Skin epidermis (tissue), 12 donors: ENCODE measurements at regions not wholly inside any gene's neighbourhood (a gene's known extent, or its start where the extent isn't known, plus 50 kb on each side); places are given as distances from the start of the nearest gene placed in this dataset.

Experiments
- H3K27ac ChIP-seq, 21 experiments: fragments of 200-600 bp; sonication (generic) in 11 of 21; one replicate each; pipeline ENCODE4 v1.5.0; 2020; ENCODE audit warnings: mild to moderate bottlenecking in 3 of 21, inconsistent platforms in 2 of 21, moderate library complexity in 2 of 21
- H3K4me3 ChIP-seq, 7 experiments: fragments of 200-600 bp; sonication (generic) in 2 of 7; one replicate each; pipeline ENCODE4 v1.5.0; 2020; ENCODE audit warnings: inconsistent platforms in 2 of 7, mild to moderate bottlenecking in 2 of 7, moderate library complexity in 1 of 7

DNA sequence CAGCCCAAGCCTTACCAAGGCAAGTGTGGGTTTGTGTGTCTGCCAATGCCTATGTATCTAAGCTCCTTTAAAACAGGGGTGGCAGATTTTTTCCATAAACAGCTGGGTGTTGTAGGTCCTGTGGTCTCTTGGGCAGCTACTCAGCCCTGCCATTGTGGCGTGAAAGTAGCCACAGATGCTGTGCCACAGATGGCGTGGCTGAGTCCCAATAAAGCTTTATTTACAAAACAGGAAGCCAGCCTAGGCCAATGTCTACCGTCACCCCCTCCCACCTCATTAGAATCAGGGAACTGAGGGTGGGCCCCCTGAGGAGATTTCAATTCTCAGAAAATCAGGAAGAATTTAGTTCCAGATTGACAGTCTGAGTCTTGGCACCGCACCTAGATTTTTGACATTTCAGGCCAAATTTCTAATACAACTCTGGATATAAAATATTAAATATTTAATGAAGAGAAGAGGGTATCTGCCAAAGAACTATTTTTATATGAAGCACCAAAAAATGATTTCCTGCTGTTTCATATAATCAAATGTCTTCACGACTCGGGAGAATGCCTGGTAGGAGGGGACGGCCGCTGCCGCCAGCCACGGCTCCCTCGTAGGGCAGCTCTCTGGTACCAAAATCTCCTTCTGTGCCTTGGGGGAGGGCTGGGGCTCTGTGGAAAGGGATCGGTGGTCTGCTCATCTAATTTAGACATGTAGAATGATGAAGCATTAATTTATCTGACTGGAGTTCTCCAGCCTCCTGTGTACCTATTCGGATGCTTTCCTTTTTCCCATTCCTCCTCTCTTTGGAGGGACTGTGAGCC lies 420.9 kb downstream of the IRX2 start:
- H3K4me3 ChIP-seq, result no peak overlapping the region
- H3K27ac ChIP-seq, result no peak overlapping the region

DNA sequence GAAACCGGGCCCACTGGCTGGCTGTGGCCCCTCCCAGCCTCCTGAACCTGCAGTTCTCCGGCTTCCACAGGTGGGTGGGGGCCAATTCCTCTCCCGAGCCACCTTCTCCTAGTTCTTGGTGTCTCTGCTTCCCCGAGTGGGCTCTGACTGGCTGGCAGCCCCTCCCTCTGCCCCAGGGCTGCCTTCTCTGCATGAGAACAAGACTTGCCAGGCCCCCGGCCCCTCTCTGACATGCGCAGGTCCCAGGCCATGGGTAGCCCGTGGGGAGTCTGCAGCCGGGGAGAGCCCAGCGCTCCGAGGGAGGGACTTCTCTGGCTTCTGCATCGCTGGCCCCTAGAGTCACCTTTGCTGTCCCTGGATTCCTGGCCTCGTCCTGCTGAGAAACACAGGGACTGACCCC lies 421.7 kb downstream of the IRX2 start:
- no peak overlapping the region for H3K4me3 ChIP-seq
- H3K27ac ChIP-seq, result no peak overlapping the region

GRCh38 chr5:2326601-2327000 lies 424.9 kb downstream of the IRX2 start:
- H3K27ac ChIP-seq, result no peak overlapping the region
- no peak overlapping the region for H3K4me3 ChIP-seq

GRCh38 chr5:2324788-2325187 lies 426.7 kb downstream of the IRX2 start:
- Histone ChIP-seq H3K27ac (no peak overlapping the region), H3K4me3 (no peak overlapping the region)

DNA sequence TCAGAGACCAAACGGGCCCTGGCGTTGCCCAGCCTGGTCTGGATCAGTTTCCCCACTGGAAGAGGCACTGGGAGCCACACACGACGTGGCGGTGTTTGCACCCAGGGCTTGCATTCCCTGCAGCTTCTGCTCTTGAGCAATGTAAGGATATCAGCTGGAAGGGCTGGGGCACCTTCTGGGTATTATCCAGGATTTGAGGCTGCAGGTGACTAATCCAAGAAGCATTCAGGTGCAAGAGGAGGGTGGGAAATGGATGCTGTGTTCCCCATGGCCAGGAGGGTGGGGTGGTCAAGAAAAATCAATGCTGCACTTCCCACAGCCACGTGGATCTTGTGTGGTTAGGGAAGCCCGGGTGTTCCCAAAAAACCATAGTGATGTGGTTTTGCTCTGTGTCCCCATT lies 430.9 kb downstream of the IRX2 start:
- no peak overlapping the region for H3K4me3 ChIP-seq
- H3K27ac ChIP-seq, result no peak overlapping the region

DNA sequence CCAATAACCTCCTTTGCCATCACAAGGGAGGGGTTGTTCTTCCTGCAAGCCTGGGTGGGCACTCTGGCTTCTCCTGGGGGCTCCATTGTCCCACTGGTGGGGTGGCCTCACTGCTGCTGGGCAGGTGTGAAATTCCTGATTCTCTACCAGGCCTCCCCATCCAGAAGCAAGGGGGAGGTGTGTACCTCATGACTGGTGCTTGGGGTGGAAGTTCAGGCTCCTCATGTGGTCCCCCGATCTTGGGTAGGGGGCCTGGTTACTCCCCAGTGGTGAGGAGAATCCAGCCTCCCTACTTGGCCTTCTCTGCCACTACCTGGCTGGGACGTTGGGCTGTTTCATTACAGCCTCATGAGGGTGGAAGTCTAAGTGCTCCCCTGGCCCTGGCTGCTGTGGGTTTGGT lies 433.9 kb downstream of the IRX2 start:
- no peak overlapping the region for H3K27ac ChIP-seq
- H3K4me3 ChIP-seq, result no peak overlapping the region

GRCh38 chr5:2311851-2312250 lies 429.1 kb upstream of the IRX4 start:
- Histone ChIP-seq H3K27ac (no peak overlapping the region), H3K4me3 (no peak overlapping the region)

GRCh38 chr5:2310946-2311345 lies 428.2 kb upstream of the IRX4 start:
- no peak overlapping the region for H3K4me3 ChIP-seq
- no peak overlapping the region for H3K27ac ChIP-seq

DNA sequence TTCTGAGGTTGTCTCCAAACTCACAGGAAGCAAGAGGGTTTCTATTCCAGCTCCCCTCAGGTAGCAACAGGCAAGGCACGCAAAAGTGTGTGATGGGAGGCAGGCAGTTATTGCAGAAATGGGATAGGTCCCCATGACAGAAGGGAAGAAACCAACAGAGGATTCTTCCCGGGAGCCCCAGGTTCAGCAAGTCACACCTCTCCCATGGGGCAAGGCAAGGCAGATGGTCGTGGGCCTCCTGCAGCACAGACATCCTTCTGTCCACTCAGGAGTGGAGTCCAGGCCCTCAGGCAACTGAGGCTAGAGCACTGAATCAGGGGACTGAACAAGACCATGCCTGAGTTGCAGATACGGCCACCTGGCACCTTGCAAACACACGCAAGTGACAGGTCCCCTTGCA lies 424.9 kb upstream of the IRX4 start:
- no peak overlapping the region for H3K4me3 ChIP-seq

GRCh38 chr5:2306711-2307110 lies 424.0 kb upstream of the IRX4 start:
- Histone ChIP-seq H3K4me3 (no peak overlapping the region), H3K27ac (no peak overlapping the region)

More for the DNA sequence above, 424.9 kb upstream of the IRX4 start:
- no peak overlapping the region for H3K27ac ChIP-seq

- Histone ChIP-seq H3K27ac (no peak overlapping the region), H3K4me3 (no peak overlapping the region)
Measured at GRCh38 chr5:2303431-2304100, 420.8 kb upstream of the IRX4 start.

DNA sequence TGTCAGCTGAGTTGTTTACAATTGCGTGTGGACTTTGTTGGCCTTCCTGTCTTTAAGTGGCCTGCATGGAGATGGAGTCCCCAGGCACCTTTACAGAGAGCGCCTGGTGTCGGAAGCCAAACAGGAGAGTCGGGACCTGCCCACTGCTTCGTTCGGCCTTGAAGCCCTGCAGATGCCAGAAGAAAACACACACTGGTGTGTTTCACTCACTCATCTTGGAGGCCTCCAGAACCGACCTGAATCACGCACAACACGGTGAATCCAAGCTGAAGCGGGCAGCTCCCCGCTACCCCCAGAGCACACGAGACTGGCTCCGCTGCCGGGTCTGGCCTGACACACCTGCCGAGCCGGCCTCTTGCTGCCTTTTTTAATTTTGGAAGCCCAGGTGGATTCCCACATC lies 419.4 kb upstream of the IRX4 start:
- no peak overlapping the region for H3K27ac ChIP-seq
- no peak overlapping the region for H3K4me3 ChIP-seq

DNA sequence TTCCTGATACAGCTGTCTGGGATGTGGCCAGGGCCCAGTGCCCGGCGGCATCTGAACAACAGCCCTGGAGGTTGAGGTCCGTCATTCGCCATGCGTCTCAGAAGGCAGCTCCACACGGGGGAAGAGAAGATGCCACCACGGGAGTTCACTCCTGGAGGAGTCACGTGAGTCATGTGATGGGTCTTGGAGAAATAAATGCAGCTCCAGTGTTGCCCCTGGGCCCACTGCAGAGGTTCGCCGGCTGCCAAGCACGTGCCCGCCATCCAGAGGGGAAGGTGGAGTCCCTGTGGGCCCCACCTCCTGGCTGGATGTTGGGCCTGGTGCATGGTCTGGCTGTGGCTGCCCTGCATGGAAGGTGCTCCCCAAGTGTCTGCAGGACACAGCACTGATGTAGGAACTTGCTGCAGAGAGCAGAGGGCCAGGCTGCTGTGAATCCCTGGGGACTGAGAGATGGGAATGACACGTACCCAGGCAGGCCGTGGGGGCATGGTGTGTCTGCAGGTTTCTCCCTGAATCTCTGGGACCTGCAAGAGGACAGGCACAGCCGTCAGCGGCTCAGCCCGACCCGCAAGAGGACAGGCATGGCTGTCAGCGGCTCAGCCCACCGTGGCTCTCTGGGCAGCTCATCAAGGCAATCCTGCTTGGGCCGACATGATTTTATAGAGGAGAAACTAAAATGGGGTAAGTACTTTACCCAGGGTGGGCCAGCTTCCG lies 418.3 kb upstream of the IRX4 start:
- Histone ChIP-seq H3K4me3 (no peak overlapping the region), H3K27ac (no peak overlapping the region)

- Histone ChIP-seq H3K4me3 (no peak overlapping the region), H3K27ac (no peak overlapping the region)
Measured at GRCh38 chr5:2300421-2300820, 417.7 kb upstream of the IRX4 start.

DNA sequence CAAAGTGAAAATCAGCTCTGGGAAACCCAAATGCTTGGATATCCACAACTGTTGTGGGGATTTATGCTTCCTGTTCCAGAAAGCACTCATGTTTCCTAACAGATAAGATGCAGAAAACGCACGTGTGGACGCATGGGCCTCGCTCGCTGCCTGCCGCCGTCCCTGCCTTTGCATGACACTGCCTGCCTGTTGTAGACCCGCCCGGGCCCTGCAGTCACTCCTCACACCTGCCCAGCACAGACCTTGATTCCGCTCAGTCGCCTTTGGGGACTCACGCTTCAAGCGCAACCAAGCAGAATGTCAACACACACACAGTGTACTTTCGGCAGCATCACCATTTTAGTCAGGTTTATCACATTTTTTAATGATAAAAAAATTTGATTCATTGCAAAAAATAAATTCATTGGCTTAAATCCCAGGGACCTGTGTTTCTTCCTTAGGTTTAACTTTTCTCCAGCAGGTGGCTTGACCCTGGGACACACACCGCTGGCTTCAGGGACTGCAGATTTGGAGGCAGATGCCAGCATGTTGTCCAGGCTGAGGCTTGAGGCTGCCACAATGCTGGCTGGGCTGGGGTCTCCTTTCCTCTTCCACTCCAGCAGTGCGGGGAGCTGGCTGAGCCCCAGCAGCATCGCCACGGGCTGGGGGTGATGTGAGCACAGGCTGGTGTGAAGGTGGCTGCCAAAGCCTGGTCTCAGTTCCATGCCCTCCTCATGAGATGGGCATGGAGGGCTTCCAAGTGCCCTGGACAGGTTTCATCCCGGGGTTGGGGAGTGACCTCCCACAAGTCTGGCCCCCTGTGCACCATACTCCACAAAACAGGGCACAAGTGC lies 416.9 kb upstream of the IRX4 start:
- no peak overlapping the region for H3K27ac ChIP-seq

GRCh38 chr5:2298781-2299180 lies 416.1 kb upstream of the IRX4 start:
- no peak overlapping the region for H3K4me3 ChIP-seq
- H3K27ac ChIP-seq, result no peak overlapping the region

More for the DNA sequence above, 416.9 kb upstream of the IRX4 start:
- no peak overlapping the region for H3K4me3 ChIP-seq

GRCh38 chr5:2297991-2298390 lies 415.3 kb upstream of the IRX4 start:
- H3K27ac ChIP-seq, result no peak overlapping the region
- no peak overlapping the region for H3K4me3 ChIP-seq

GRCh38 chr5:2295476-2295875 lies 412.8 kb upstream of the IRX4 start:
- no peak overlapping the region for H3K27ac ChIP-seq

DNA sequence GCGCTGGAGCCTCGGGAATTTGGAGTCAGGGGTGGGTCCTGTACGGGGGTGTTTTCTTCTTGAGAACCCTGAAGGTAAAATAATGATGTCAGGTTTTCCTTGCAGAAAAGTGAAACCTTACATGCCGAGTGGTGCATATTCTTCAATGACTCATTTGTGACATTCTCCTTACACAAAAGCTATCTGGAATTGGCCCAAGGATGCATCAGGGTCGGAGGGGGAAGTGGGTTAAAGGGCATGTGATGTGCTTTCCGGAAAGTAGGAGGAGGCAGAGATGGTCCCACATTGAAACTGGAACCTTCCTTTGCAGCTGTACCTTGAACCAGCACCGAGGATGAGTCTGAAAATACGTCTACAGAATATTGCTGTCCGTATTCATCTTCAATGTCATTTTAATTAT lies 411.2 kb upstream of the IRX4 start:
- no peak overlapping the region for H3K27ac ChIP-seq
- no peak overlapping the region for H3K4me3 ChIP-seq

More at GRCh38 chr5:2295476-2295875, 412.8 kb upstream of the IRX4 start:
- H3K4me3 ChIP-seq, result no peak overlapping the region
